ENCODE measurements at regions not wholly inside any gene's neighbourhood (a gene's known extent, or its start where the extent isn't known, plus 50 kb on each side); places are given as distances from the start of the nearest gene placed in this dataset.
A peak's percentile ranks its signal among the peaks of the same experiment; 100 is the strongest.

DNA sequence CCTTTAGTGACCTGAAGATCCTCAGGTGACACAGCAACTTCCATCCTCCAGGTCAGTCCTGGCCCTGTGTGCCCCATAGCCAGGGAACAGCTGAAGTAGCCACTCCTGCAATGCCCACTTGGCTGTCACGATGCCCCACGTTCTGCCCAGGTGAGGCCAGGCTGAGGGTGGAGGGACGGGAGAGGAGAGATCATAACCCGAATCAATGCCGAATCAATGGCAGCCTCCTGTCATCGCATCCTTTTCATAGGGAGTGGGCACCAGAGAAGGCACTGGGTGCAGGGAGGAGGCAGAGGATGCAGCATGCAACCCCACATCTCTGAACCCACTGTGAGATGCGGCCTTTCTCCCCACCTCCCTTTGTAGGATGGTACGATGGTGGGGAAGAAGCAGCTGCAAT is 75.3 kb upstream of the EPC2 start:
- intact Hi-C loops (cut with micrococcal nuclease): no loop called here
- no peaks in the 10 kb centered on the region for H3K36me3 Mint-ChIP-seq
- DNase-seq: no peak
- H3K9me3 Mint-ChIP-seq: no peaks in the 10 kb centered on the region
- Histone ChIP-seq H3K79me2 (ENCODE audit: insufficient read depth, low read length) (no peaks in the 10 kb centered on the region), H4K20me1 (ENCODE audit: insufficient read depth, low read length) (no peaks in the 10 kb centered on the region), H3K36me3 (replicated peaks in 1 of 2; ENCODE audit: control insufficient read depth in 1 of 2, insufficient read depth in 2 of 2, low read length in 2 of 2) (no peaks in the 10 kb centered on the region), H3K9me3 (replicated peaks in 1 of 2; ENCODE audit: control insufficient read depth in 1 of 2, insufficient read depth in 1 of 2, low read length in 2 of 2) (no peaks in the 10 kb centered on the region), H3K27ac (ENCODE audit: low read depth in 1 of 2, low read length in 2 of 2) (no peak overlapping the region), H3K4me2 (replicated peaks; ENCODE audit: extremely low read depth, low read length, poor library complexity, severe bottlenecking) (no peak overlapping the region), H3K4me1 (ENCODE audit: control insufficient read depth in 1 of 2, insufficient read depth in 2 of 2, low read length in 2 of 2) (no peaks in the 10 kb centered on the region), H3K27me3 (ENCODE audit: control insufficient read depth in 2 of 2, insufficient read depth in 2 of 2, low read length in 2 of 2) (no peaks in the 10 kb centered on the region), H2AFZ (ENCODE audit: insufficient read depth, low read depth, low read length, poor library complexity, severe bottlenecking) (no peak overlapping the region), H3K9ac (ENCODE audit: insufficient read depth, low read length, poor library complexity, severe bottlenecking) (no peak overlapping the region), H3K4me3 (replicated peaks in 1 of 3; ENCODE audit: low read depth in 2 of 3, low read length in 3 of 3) (no peak overlapping the region)
- H3K27ac Mint-ChIP-seq: peak overlapping the region in 1 of 7 donors; percentile 7
- H3K4me1 Mint-ChIP-seq: peaks cover 2% of the 10 kb centered on the region
- H3K4me3 Mint-ChIP-seq: no peak overlapping the region
- no peak for TF ChIP-seq CTCF (IDR thresholded peaks at IDR 0.05)
- H3K27me3 Mint-ChIP-seq (ENCODE audit: low read depth in 3 of 3): peaks cover 1 to 5% (median 3%) of the 10 kb centered on the region in 3 donors
- 96% methylated on average over 4 of the region's 8 CpGs for WGBS (ENCODE audit: insufficient coverage)

DNA sequence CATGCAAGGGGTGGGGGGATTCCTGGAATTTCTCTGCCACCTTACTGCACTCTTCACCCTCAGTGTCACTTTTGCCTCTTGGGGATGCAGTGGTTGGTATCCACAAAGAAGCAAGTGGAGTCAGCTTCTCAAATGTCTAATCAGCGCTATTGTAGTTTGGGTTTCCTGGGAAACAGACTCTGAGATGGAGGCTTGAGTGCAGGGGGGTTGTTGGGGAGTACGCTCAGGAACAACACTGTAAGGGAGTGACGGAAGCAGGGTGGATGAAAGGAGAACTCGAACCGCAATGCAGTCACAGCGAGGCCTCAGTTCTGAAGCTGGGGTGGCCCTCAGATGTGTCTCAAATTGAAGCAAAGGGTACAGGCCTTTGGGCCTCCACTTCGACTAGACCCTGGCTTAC is 73.6 kb upstream of the EPC2 start:
- H3K27ac ChIP-seq (ENCODE audit: low read depth in 1 of 2, low read length in 2 of 2): no peak overlapping the region
- Mint-ChIP-seq H3K27ac (no peak overlapping the region), H3K4me3 (no peak overlapping the region), H3K36me3 (no peaks in the 10 kb centered on the region), H3K27me3 (ENCODE audit: low read depth in 3 of 3) (peaks cover 4 to 7% (median 5%) of the 10 kb centered on the region in 3 donors), H3K9me3 (no peaks in the 10 kb centered on the region), H3K4me1 (peaks cover 2% of the 10 kb centered on the region)
- no peaks in the 10 kb centered on the region for H3K27me3 ChIP-seq (ENCODE audit: control insufficient read depth in 2 of 2, insufficient read depth in 2 of 2, low read length in 2 of 2)
- no peaks in the 10 kb centered on the region for H3K4me1 ChIP-seq (ENCODE audit: control insufficient read depth in 1 of 2, insufficient read depth in 2 of 2, low read length in 2 of 2)
- H3K4me3 ChIP-seq (replicated peaks in 1 of 3; ENCODE audit: low read depth in 2 of 3, low read length in 3 of 3): no peak overlapping the region
- no peaks in the 10 kb centered on the region for H3K36me3 ChIP-seq (replicated peaks in 1 of 2; ENCODE audit: control insufficient read depth in 1 of 2, insufficient read depth in 2 of 2, low read length in 2 of 2)
- no peaks in the 10 kb centered on the region for H3K79me2 ChIP-seq (ENCODE audit: insufficient read depth, low read length)
- no peak for TF ChIP-seq CTCF (IDR thresholded peaks at IDR 0.05)
- no peak for DNase-seq
- intact Hi-C loops (cut with micrococcal nuclease): no loop called here
- 97% methylated on average over 7 of the region's 7 CpGs for WGBS (ENCODE audit: insufficient coverage)
- H2AFZ ChIP-seq (ENCODE audit: insufficient read depth, low read depth, low read length, poor library complexity, severe bottlenecking): no peak overlapping the region
- no peak overlapping the region for H3K4me2 ChIP-seq (replicated peaks; ENCODE audit: extremely low read depth, low read length, poor library complexity, severe bottlenecking)
- H3K9ac ChIP-seq (ENCODE audit: insufficient read depth, low read length, poor library complexity, severe bottlenecking): no peak overlapping the region
- H4K20me1 ChIP-seq (ENCODE audit: insufficient read depth, low read length): no peaks in the 10 kb centered on the region
- no peaks in the 10 kb centered on the region for H3K9me3 ChIP-seq (replicated peaks in 1 of 2; ENCODE audit: control insufficient read depth in 1 of 2, insufficient read depth in 1 of 2, low read length in 2 of 2)
